GM18511 (cell line): ENCODE measurements at regions not wholly inside any gene's neighbourhood (a gene's known extent, or its start where the extent isn't known, plus 50 kb on each side); places are given as distances from the start of the nearest gene placed in this dataset.
"Not testable (repeated sequence)": the region's sequence is repeated elsewhere in the genome, so short reads cannot be mapped to it uniquely, and the experiment has no call there.

Source experiments
- ATAC-seq: cut with Tn5 transposase; IDR thresholded peaks from one replicate; pipeline ENCODE4 v1.9.1; 2021; ENCODE audit warnings: mild to moderate bottlenecking, moderate library complexity; ENCODE audit not compliant: unreplicated experiment

DNA sequence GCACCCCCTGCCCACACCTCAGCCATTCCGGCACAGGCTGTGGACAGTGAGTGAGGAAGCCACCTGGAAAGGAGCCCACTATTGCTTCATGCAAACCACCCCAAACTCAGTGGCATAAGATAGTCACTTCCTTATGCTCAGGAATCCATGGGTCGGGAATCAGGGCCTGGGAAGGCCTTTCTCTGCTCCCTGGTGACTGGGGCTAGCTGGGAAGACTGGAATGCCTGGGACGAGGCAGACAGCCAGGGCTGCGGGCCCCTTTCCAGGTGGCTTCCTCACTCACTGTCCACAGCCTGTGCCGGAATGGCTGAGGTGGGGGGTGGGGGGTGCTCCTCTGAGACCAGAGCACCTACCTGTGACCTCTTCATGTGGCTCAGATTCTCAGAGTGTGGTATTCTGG lies 74.1 kb upstream of the GRB10 start:
- no peak for ATAC-seq

DNA sequence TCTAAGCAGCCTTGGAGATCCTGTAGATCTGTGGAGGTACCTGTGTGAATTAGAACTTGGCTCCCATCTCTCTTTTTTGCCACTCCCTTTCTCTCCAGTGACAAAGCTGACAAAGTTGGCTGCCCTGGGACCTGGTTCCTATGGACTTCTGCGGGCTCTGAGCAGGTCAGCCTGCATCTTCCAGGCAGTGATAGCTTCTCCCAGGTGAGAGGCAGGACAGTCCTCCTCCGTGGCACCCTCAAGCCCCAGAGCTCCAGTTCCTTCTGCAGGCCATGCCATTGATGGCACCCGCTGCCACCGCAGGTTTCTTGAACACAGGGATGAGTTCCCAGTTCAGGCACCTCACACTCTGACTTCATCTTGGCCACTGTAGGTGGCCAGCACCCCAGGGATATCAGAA lies 73.5 kb upstream of the GRB10 start:
- ATAC-seq: no peak

DNA sequence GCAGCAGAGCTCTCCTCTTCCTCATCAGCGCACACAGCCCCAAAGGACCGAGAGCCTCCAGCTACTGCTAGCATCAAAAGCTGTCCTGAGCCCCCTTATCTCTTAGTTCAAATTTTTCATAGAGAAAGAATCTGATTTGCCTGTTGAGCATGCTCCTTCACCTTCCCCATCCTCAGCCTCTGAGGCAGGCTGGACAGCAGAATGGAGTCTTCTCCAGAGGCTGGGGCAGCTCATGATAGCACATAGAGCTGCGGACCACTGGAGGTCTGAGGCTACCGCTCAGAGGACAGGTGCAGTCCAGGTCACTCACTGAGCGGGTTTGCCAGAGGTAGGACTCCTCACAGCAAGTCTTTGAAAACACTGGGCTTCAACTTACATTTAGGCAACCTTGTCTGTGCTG lies 72.8 kb upstream of the GRB10 start:
- ATAC-seq: no peak

DNA sequence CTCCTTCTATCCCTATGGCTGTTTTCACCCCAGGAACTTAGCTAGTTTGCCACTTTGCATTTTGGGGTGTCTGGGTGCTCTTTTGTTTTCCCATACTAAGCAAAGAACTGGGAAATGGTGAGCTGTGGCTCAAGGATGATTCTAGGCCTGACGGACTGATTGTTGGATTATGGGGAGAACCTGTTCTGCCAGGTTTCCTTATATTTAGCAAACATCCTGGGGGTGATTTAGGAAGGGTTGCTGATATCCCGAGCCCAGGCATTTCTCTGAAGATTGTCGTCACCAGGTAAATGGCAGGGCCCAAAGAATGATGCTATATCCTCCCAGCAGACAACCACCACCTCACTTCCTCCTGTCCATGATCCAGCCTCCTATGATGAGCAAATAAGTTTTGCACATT lies 72.1 kb upstream of the GRB10 start:
- no peak for ATAC-seq

DNA sequence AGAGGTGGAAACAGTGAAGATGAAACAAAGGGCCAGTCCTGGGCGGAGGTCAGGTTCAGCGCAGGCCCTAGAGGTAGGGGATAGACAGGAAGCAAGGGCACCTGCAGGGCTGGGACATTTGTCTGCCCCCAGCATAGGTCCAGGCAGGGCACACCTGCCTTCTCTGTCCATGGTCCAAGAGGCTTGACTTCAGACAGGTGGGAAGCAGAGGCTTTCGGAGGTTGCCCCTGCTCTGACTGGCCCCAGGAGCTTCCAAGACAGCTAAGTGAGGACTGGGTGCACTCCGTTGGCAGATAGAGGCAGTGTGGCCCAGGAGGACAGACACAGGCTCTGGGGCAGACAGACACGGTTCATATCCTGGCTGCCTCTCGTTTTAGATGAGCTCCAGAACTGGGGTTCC lies 71.6 kb upstream of the GRB10 start:
- no peak for ATAC-seq

DNA sequence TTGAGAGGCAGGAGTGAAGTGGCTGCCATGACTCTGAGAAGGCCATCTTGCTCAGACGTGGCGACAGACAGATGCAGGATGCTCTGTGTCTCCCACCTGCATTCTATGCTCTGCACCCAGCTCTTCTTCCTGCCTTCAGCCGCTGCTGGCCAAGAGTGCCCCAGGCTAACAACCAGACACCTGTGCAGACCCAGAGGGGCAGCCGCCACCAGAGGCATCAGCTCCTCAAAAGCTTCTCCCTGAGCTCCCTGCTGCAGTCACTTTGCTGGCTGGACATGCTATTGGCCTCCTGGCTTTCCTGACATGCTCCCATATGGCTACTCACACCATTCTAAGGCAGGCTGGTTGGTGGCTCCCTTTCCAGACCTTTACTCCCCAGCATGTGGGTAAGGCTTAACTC lies 70.6 kb upstream of the GRB10 start:
- ATAC-seq: no peak

DNA sequence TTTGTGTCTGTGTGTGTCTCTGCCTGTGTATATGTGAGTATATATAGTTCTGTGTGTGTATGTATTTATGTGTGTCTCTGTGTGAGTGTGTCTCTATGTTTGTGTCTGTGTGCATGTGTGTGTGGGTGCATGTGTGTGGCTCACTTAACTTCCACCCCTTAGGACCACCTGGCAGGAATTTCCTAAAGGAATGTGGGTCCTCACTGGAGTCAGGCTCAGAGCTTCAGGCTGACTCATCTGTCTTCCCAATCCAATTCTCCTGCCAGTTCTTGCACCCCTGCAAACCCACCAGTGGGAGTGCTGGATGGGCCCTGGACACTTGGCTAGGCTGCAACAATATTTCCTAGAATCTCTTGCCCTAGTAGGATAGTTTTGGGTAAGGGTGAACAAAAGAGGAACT lies 70.2 kb upstream of the GRB10 start:
- no peak for ATAC-seq

DNA sequence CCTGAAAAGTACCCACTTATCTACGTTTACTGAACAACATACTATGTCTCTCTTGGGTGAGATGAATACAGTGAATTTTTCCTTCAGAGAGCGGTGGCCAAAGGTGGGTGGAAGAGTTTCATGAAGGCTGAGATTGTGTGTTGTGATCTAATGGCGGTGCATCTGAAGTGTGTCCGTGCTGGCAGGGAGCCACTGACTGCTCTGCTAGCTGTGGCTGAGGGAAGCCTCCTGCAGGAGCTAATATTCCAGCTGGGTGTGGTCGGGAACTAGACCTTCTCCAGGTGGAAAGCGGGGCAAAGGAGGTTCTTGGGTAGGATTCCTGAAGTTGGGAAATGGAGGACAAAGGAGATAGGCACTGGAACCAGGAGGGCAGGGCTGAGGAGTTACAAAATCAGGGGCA lies 69.2 kb upstream of the GRB10 start:
- no peak for ATAC-seq

DNA sequence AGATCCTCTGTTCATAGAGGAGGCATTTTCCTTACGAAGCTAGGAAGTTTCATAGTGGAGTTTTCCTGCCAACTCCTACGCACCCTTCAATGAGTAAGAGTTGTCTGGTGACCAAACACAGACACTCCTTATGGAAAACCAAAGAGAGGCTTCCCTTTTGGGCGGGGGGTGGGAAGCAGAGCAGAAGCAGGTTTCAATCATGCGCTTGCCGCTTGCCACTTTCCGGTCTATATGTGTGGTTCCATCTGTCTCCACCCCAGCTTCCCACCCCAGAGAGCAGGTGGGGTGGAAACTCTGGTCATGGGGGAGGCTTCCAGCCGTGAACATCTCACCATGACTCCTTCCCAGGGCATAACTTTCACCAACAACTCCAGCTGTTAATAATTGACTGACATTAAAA lies 68.8 kb upstream of the GRB10 start:
- no peak for ATAC-seq

DNA sequence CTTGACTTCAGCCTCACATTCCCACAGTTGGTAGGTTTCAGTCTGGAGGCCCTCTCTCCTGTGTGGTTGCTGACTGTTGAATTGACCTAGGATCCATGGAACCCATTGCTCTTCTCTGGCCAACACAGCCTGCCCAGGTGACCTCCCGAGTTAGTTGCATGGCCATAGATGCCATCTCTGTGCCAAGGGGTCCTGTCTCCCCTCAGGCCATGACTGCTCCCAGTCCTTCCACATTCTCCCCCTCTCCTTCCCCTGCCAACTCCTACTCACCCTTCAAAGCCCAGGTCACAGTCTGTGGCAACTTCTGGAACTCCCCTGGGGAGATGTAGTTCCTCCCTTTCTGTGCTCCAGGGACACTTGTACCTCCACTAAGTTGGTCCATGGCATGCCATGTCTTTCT lies 67.3 kb upstream of the GRB10 start:
- ATAC-seq: no peak

DNA sequence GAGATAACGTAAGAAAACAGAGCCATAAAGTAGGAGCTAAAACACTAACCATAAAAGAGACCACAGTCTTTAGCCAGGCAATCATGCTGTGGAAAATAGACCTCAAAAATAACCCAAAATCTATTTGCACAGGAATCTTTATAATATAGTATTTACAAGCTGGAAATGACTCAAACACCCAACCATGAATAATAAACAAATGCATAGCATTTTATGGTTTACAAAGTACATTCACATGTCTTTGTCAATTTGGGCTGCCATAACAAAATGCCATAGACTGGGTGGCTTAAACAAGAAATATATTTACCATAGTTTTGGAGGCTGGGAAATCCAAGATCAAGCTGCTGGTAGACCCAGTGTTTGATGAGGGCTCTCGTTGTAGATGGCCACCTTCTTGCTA lies 65.5 kb upstream of the GRB10 start:
- no peak for ATAC-seq

DNA sequence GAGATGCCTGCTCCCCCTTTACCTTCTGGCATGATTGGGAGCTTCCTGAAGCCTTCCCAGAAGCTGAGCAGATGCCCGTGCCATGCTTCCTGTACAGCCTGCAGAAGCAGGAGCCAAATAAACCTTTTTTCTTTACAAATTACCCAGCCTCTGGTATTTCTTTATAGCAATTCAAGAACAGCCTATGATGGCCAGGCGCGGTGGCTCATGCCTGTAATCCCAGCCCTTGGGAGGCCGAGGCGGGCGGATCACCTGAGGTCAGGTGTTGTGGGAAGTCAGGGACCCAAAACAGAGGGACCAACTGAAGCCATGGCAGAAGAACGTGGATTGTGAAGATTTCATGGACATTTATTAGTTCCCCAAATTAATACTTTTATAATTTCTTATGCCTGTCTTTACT lies 62.2 kb upstream of the GRB10 start:
- ATAC-seq: not testable (repeated sequence)

DNA sequence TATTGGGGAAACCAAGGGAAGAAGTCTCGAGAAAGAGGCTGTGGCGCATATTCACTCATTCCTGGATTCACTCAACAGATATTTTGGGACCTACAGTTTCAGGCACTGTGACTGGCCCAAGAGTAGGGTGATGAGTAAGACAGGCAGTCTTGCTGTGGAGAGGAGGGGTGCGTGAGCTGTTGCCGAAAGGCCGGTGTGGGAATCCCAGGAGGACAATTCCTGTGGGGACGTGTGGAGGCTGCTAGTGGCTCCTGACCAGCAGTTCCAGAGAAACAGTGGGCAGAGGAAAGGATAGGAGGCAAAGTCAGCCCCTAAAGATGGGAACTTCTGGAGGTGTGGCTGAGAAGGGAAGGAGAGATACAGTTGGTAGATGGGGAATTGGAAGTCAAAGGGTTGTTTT lies 59.3 kb upstream of the GRB10 start:
- no peak for ATAC-seq

DNA sequence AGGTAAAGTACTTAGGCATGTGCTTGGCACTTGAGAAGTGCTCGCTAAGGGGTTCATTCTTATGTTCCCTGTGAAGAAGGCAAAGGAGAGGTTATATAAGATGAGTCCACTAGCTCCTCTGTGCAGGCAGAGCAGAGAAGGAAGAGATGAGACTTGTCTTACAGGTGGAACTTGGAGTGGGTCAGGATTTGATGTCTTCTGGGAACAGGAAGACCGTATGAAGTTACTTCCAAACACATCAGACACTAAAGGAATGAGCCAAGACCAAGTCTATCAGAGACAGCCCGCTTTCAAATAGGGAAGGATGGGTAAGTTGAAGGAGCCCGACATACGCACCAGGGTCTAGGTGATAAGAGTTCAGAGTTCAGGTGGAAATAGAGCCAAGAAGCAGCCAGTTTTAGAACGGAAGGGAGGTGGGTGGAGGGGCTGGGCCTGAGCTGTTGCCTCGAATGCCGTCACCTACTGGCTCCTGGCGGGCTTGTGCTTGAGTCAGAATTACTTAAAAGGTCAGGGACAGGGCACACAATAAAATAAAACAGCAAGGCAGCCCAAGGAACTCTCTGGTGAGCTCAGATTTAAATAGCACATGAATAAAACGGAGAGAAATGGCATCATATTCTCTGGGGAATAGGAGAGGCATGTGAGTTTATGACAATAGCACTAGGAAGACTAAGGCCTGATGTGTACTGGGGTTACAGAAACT lies 56.1 kb upstream of the GRB10 start:
- no peak for ATAC-seq

DNA sequence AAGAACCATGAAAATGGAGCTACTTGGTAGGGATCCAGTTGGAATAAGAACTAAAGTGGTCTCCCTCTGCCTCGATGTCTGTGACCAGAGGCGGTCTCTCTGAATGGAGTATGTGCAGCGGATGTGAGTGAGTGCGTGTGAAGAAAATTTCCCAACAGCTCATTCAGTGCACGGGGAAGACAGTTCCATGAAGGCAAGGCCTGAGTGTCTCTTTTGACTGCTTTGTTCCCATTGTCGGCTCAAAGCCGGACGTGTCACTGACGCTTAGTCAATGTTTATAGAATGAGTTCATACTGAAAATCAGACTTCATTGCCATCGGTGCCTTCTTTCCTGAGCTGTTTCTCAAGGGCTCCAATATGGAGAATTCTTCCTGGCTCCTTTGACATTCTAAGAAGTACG lies 55.3 kb upstream of the GRB10 start:
- no peak for ATAC-seq

DNA sequence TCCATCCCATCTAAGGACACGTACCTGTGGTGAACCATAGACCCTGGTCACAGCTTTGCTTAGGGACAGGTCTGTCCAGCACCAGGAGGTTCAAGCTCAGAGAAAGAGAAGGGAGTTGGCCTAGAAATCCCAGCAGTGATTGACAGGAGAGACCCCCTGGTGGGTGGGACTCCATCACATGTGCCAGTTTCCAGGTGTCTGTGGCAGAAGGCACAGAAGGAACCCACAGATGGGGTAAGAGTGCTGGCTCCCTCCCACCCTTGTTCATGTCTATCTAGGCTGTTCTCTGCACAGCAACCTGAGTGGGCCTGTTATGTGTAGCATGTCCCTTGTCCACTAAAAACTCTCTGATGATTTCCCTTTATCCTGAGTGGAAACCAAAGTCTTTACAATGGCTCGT lies 54.0 kb upstream of the GRB10 start:
- no peak for ATAC-seq

DNA sequence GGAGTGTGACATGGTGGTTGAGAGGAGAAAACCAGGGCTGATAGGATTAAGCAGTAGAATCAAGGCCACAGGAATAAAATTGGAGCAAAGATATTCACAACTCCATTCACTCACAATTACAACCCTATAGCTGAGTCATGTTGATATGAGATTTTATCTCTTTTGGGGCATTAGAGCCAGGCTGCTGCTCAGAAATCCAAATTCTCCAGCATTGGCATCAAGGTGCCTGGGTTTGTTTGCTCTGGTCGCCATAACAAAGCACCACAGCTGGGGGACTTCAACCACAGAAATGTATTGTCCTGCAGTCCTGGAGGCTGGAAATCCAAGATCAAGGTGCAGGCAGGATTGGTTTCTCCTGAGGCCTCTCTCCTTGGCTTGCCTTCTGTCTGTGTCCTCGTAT lies 52.5 kb upstream of the GRB10 start:
- no peak for ATAC-seq

DNA sequence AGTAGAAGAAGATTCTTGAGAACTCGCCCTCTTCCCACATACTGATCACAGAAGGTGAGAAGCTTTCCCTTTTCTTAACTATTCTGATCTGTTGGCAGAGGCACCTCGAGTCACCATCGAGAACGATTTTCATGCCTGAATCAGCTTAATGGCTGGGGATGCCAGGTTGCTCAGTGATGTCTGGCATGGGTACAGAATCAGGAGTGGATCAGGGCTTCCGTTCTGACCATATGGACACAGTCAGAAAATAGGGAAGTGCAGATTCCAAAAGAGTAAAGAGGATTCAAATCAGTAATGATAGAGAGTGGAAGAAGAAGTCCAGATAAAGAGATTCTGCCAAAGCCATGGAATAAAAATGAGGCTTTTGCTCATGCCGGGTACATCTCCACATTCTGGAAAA lies 52.0 kb upstream of the GRB10 start:
- ATAC-seq: no peak

DNA sequence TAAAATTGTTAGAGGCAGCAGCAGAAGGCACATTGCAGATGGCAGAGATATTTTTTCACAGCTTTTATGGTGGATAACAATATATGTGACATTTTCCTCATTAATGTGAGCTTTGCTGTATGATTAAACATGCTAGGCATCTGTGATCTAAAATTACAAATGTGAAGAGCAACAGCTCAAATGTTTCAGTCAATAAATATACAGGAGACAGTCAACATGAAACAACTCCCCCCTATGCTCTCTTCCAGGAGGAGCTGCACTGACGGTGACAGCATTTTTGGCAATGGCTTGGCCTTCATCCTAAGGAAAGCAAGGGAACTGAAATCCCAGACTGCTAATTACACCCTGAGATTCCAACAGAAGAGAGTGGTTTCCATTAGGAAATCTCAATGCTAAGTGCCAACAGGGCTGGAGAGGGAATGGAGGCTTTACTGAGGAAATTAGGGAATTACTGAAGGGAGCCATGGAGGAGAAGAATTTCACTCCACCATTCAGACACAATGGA lies 51.4 kb upstream of the GRB10 start:
- ATAC-seq: no peak

DNA sequence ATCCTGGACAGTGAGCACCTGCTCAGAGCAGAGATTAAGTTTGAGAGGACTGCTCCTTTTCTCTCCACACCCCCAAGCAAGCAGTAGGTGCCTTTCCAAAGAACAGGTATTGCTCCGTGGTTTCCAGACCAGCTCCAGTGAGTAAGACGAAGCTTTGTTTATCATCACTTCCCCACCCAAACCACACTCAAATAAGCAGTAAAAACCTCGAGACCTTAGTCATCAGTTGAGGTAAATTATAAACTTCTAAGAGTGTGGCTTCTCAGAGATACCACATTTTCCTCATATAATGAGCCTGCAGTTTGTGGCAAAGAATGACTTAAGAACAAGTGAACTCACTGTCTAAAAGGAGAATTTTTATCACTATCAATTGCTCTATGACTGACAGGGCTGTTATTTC lies 50.0 kb upstream of the GRB10 start:
- no peak for ATAC-seq
